ENCODE measurements at regions not wholly inside any gene's neighbourhood (a gene's known extent, or its start where the extent isn't known, plus 50 kb on each side); places are given as distances from the start of the nearest gene placed in this dataset.

GRCh38 chr15:87735522-87735921, 521.0 kb downstream of the NTRK3 start:
- no peaks in the 10 kb centered on the region for H3K36me3 ChIP-seq
- intact Hi-C loops (cut with DNase I): no loop called here
- H3K27me3 ChIP-seq: peaks cover 0 to 8% (median 0%) of the 10 kb centered on the region in 4 donors
- no peak for DNase-seq (ENCODE audit: extremely low spot score)
- H3K27ac ChIP-seq (replicated peaks in 1 of 4): no peak overlapping the region
- no peaks in the 10 kb centered on the region for H3K9me3 ChIP-seq
- H3K4me1 ChIP-seq: peaks cover 0 to 2% (median 0%) of the 10 kb centered on the region in 4 donors
- TF ChIP-seq CTCF (IDR thresholded peaks at IDR 0.05) (no peak), EP300 (IDR thresholded peaks at IDR 0.05) (no peak), POLR2AphosphoS5 (IDR thresholded peaks at IDR 0.05) (no peak), POLR2A (IDR thresholded peaks at IDR 0.05; ENCODE audit: low read depth) (no peak)
- WGBS: 71% methylated on average over 8 of the region's 8 CpGs
- no peak overlapping the region for H3K4me3 ChIP-seq

GRCh38 chr15:87734571-87735373, 521.8 kb downstream of the NTRK3 start:
- 73% methylated on average over 11 of the region's 11 CpGs for WGBS
- no peak for DNase-seq (ENCODE audit: extremely low spot score)
- Histone ChIP-seq H3K4me1 (peaks cover 0 to 2% (median 0%) of the 10 kb centered on the region in 4 donors), H3K4me3 (no peak overlapping the region), H3K36me3 (no peaks in the 10 kb centered on the region), H3K9me3 (no peaks in the 10 kb centered on the region), H3K27ac (replicated peaks in 1 of 4) (no peak overlapping the region), H3K27me3 (peaks cover 0 to 8% (median 0%) of the 10 kb centered on the region in 4 donors)
- intact Hi-C loops (cut with DNase I): no loop called here
- no peak for TF ChIP-seq POLR2AphosphoS5 (IDR thresholded peaks at IDR 0.05)
- TF ChIP-seq POLR2A (IDR thresholded peaks at IDR 0.05; ENCODE audit: low read depth): no peak
- TF ChIP-seq EP300 (IDR thresholded peaks at IDR 0.05): no peak
- no peak for TF ChIP-seq CTCF (IDR thresholded peaks at IDR 0.05)

- Histone ChIP-seq H3K27me3 (peaks cover 0 to 8% (median 0%) of the 10 kb centered on the region in 4 donors), H3K4me3 (no peak overlapping the region), H3K27ac (replicated peaks in 1 of 4) (no peak overlapping the region), H3K9me3 (no peaks in the 10 kb centered on the region), H3K36me3 (no peaks in the 10 kb centered on the region), H3K4me1 (peaks cover 0 to 2% (median 0%) of the 10 kb centered on the region in 4 donors)
- no peak for DNase-seq (ENCODE audit: extremely low spot score)
- 84% methylated on average over 5 of the region's 5 CpGs for WGBS
- TF ChIP-seq EP300 (IDR thresholded peaks at IDR 0.05) (no peak), CTCF (IDR thresholded peaks at IDR 0.05) (no peak), POLR2A (IDR thresholded peaks at IDR 0.05; ENCODE audit: low read depth) (no peak), POLR2AphosphoS5 (IDR thresholded peaks at IDR 0.05) (no peak)
- intact Hi-C loops (cut with DNase I): no loop called here
Observed at GRCh38 chr15:87733977-87734376, 522.6 kb downstream of the NTRK3 start.

- H3K9me3 ChIP-seq: no peaks in the 10 kb centered on the region
- no peaks in the 10 kb centered on the region for H3K36me3 ChIP-seq
- H3K4me1 ChIP-seq: peaks cover 0 to 2% (median 0%) of the 10 kb centered on the region in 4 donors
- no peak for DNase-seq (ENCODE audit: extremely low spot score)
- H3K27ac ChIP-seq (replicated peaks in 1 of 4): no peak overlapping the region
- H3K27me3 ChIP-seq: peaks cover 0 to 8% (median 0%) of the 10 kb centered on the region in 4 donors
- no peak overlapping the region for H3K4me3 ChIP-seq
- intact Hi-C loops (cut with DNase I): no loop called here
- TF ChIP-seq EP300 (IDR thresholded peaks at IDR 0.05) (no peak), POLR2A (IDR thresholded peaks at IDR 0.05; ENCODE audit: low read depth) (no peak), CTCF (IDR thresholded peaks at IDR 0.05) (no peak), POLR2AphosphoS5 (IDR thresholded peaks at IDR 0.05) (no peak)
- WGBS: 33% methylated on average over 4 of the region's 4 CpGs
Observed at GRCh38 chr15:87733541-87733941, 523.0 kb downstream of the NTRK3 start.
